GM21360 (cell line): ENCODE measurements at regions not wholly inside any gene's neighbourhood (a gene's known extent, or its start where the extent isn't known, plus 50 kb on each side); places are given as distances from the start of the nearest gene placed in this dataset.

Experiments
- ATAC-seq: cut with Tn5 transposase; IDR thresholded peaks from one replicate; pipeline ENCODE4 v1.9.1; 2021; ENCODE audit warnings: mild to moderate bottlenecking, moderate library complexity; ENCODE audit not compliant: unreplicated experiment

DNA sequence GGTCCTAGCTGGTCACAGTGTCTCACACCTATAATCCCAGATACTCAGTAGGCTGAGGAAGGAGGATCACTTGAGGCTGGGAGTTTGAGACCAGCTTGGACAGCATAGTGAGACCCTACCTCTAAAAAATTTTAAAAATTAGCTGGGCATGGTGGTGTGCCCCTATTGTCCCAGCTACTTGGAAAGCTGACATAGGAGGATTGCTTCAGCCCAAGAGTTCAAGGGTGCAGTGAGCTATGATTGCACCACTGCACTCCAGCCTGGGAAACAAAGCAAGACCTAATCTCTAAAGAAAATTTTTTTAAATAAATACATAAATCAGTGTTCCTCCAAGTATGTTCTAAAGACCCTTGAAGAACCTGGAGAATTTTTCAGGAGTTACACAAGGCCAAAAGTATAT is 50.6 kb upstream of the GNAO1 start:
- ATAC-seq = no peak

DNA sequence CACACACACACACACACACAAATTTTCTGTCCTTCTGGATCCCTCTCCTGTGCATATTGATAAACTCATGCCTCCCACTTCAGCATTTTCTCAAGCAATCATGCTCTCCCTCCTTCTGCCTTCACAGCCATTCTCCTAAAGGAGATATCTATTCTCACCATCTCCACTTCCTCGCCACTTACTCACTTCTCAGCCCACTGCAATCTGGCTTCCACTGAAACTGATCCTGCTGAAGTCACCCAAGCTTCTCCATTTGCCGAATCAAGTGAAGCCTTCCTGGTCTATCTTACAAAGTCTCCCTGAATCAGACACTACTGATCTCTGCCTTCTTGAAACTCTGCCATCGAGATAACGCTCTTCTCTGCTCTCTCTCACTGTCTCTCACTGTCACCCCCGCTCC is 54.0 kb upstream of the GNAO1 start:
- ATAC-seq = no peak

DNA sequence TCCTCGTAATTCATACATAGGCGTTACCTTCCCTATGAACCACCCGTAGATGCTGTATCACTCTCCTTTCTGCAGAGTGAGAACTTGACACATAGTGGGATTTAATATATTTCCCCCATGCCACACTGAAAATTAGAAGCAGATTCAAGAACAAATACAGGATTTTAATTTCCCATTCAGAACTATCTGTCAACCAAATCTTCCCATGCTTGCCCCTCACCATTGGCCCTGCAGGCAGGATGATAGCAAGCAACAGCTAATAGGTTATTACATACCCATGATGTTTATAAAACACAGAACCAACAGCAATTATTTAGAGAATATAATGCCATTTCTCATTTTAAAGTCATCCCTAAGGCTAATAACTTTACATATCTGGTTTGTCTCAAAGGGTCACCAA is 55.0 kb upstream of the GNAO1 start:
- ATAC-seq = no peak

DNA sequence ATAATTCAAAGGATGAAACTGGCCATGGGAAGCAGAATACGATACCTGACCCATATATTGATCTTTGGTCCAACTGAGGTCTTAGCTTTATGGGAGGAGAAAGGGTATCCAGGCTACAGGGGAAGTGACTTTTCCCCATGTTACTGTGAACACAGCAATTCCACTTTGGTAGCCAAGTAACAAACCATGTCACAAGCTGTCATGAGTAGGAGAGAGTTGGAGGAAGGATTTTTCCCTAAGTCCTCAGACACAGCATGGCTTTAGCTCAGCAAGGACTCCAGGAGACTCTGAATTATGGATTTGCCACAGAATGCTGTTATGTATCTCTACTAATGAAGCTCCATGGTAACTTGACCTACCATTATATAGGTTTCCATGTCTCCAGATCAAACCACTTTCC is 56.5 kb upstream of the GNAO1 start:
- ATAC-seq = no peak

DNA sequence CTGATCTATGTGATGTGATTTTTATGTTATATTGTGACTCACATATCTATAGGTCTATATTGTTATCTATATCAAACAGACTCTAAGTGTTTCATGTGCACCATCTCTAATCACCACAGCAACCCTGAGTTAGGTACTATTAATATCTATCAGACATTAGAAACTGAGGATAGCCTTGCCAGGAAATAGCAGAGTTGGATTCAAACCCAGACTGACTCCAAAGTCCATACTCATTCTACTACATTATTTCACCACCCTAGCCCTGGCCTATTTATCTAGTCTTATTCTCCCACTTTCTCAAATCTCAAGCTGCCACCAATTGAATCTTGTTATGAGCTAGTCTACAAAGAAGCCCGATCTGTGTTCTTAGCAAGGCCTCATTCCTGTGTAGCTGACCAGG is 65.4 kb upstream of the GNAO1 start:
- ATAC-seq = no peak

DNA sequence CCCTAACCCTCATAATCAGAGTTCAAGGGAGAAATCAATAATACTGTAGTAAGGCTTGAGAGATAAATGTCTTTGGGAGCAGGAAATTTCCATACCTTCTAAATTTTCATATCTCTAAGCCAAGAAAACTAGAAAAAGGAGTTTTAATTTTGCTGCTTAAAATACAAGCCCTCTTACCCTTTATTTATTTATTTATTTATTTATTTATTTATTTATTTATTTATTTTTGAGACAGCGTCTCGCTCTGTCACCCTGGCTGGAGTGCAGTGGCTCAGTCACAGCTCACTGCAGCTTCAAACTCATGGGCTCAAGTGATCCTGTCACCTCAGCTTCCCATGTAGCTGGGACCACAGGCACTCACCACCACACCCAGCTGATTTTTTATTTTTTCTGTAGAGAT is 69.0 kb upstream of the GNAO1 start:
- no peak for ATAC-seq

DNA sequence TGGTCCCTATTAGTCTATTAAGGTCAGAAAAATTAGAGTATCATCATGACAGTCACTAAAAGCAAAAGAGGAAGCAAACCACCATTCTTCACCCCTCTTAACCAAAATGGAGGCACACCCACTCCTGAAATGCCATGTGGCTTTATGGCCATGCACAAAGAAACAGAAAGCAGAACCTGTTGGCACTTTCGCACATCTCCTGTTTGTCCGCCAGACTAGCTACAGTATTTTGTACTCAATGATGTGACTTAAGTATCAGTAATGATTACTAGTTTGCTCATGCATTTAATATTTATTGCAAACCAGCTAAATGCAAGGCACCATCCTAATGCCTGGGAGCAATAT is 70.2 kb upstream of the GNAO1 start:
- no peak for ATAC-seq

DNA sequence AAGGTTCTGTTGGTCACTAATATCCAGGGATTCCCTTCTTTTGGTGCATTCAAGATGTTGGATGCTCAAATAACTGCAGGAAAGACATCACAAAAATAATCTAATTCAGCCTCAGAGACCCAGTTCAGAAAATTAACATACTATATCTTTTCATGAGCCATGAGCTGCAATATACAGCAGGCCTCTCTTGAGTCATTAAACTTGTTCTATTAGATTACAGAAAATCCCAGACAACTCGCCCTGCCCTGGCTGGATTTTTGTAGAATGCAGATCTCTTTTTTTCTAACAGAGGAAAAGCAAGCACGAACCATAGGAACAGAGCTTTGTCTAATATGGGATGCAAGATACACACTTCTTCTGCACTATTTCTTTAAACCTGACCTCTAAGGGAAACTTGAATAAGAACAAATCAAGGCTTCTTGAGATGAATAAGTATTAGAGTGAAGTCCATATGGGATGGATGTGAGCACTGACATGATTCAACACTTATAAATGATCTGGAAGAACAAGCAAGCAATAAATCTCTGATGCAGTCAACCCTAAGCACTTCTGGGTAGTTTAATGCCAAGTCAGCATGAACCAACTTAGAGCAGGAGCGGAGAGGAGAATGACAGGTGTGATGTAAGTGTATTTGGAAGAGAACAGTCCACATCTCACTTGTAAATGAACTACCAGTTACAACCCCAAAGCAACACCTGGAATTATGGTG is 70.7 kb upstream of the GNAO1 start:
- ATAC-seq = no peak

DNA sequence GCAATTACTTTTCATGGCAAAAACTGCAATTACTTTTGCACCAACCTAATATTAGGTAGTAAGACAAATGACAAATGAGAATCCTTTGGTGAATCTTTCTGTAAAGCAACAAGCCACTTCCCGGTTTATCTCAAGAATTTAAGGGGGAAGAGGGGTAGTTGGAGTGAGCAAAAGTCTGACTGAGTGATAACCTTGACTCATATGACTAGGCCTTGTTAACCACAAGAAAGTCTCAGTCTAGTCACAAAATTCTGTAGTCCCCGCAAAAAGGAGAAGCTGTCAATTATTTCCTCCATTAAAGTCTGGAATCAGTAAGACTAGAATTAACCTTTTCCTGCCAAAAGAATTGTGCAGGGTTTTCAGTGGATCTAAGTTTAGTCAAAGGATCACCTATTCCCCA is 72.2 kb upstream of the GNAO1 start:
- no peak for ATAC-seq

DNA sequence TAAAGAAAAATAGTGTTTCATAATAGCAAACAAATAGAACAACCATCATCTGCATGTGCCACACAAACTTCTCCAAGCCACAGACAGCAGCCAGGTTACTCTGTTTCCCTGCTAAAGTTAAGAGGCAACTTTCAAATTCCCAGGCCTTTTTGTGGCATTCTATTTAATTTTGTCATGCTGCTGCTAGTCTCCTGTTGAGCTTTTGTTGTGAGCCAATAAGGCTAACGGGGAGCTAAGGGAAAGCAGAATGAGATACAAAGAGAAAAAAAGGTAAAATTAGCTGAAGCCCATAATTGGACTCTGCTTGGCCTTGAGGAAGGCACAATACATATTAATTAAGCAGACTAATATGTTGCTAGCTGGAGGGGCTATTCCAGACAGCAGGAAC is 74.7 kb upstream of the GNAO1 start:
- ATAC-seq = no peak

DNA sequence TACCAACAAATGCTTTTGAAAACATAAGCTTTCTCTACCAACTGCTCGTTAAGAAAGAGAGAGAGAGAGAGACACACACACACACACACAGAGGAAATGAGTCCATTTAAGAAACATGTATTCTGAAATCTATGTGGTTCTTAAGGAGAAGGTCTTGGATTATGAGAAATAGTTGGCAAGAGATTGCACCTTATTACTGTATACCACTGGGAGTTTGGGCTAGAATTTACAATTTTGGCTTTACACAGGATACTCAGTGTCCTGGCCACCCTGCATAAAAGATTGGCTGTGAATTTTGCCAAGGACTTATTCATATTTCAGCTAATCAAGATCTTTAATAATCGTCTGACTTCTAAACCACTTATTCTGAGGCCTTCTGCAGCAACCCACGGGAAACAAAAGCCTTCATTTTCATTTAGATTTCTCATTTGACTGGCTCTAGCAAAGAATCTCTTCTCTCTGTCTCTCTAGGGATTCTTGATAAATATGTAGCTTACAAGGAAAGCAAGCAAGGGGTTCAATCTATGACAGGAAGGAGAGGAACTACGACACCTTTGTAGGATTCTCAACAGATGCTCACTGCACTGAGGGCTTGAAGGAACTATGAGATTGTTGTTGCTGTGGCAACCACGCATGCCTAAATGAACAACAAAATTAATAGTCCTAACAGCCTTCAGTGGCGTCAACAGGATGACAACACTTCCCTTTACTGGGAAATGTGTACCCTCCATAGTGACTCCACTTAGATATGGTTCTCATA is 75.3 kb upstream of the GNAO1 start:
- ATAC-seq = no peak

DNA sequence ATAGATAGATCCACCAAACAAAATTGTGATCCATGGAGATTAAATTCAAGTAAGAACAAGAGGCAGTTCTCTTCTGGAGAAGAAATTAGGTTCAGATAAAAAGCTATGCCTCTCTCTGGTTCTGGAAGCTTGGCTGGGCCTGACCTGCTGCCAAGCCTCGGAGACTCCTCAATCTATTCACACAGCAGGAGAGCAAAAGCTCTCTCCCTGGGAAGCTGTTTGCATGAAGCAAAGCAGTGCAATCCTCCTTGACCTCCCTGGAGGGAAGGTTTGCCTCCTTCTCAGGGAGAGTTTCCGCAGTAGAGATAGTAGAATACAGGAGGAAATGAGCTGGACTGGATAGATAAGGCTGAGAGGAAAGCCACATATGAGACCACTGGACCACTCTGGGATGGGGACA is 78.1 kb upstream of the GNAO1 start:
- no peak for ATAC-seq

DNA sequence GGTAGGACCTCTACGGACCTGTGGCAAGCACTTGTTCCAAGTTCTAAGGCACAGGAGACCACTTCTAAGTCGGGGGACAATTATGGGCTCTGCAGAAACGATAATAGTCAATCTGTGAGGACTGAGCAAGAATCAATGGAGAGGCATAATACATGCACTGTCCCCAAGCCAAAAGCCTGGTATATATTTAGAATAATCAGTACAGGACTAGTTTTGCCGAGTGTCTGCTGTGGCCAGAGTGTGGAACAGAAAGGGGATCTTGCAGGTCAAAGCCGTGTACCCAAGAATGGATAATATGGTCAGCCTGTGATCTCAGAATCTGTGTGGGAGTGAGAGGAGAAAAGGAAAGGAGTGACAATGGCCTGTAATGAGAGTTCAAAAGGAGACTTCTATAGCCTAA is 80.2 kb upstream of the GNAO1 start:
- ATAC-seq = no peak

DNA sequence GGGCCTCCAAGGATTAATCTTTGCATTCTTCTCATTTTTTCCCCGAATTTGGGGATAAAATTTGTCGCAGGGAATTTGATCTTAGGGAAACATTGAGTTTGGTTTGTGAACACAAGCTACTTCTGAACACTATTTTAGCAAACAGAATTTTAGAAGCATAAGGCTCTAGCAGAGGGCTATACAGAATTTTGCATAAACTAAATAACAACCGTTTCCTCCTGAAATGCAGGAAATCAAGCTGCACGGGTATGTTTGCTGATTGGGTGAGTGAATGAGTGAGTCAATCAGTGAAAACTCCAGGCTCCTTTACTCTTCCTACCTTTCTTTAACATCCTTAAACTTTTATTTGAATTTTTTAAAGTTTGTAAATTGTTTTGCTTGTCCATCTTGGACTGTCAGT is 81.3 kb upstream of the GNAO1 start:
- no peak for ATAC-seq

DNA sequence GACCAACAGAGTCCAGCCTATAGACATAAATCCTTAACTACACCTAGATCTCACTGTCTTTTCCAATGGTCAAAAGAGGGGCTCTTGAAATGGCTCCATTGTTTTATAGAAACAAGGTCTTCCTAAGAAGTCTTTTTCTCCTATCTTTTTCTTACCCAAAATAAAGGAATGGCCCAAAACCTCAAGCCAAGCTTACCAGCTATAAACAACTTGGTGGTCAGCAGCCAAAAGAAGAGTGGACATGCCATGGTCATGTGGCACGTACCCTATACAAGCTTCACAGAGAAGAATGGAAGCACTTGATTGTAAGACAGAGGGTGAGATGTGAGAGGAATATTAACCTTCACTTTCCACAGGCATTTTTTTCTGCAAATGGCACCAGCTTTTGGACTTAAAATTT is 82.1 kb upstream of the GNAO1 start:
- no peak for ATAC-seq

DNA sequence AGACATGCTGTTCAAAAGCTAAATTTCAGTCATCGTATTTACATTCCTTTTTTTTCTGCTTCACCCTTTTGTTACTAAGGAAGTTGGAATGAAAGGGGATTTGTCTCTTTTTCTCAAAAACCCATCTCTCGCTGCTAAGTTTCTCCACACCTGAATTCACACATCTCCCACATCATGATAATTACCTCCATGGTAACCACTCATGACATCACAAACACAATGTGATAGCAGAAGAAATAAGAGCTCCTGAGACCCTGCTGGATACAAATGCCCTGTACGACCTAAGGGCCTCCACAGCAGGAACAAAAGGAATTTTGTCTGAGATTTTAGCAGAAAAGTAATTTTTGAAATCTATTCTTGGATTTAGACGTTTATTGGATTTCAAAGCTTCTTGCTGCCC is 82.6 kb upstream of the GNAO1 start:
- ATAC-seq = no peak

DNA sequence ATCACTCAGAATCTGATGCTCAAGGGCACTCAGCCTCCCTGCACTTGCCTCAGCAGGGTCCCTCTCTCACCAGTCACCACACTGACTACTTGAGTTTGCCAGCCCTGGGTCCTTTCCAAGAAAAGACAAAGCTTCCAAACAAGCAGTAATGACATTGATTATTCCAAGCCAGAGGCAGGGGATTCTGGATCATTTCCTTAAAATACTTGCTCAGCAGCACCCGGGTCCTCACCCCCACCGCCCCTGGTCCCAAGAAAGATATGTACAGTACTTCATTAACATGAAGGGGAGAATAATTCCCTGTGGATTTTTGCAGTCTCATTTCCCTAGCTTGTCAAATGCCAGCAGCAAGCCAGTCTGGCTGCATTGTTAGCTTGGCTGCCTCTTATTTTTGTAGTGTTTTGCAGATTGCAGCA is 83.2 kb upstream of the GNAO1 start:
- no peak for ATAC-seq

DNA sequence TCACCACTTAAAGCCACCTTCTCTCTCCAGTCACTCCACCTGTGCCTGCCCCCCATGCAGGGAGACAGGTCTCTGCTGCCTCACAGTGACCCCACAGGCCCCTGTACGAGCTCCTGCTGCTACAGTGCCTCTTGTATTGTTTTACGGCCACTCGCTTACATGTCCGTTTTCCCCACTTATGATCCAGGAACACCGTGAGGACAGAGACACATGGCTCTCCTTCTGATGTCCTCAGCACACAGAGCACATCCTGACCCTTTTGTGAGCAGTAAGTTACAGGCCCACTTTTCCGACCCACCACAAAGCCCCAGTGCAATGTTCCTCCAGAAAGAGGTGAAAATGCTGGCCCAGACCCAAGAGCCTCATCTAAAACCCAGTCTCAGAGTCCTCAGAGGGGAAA is 84.8 kb upstream of the GNAO1 start:
- ATAC-seq = no peak

DNA sequence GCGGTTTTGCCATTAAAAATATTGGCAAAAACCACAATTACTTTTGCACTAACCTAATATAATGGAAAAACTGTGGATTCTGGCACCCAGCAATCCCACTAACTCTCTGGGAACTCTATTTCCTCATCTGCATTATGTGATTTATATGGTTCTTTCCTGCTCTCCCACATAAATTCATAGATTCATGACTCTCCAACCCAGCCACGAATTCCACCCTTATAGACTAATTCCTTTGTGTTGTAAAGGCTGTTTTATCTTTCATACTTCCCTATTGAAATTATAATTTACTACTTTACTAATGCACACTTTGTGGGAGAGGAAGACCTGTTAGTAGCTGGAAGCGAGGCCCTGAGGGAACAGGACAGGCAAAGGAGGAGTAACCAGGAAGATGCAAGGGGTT is 88.4 kb upstream of the GNAO1 start:
- no peak for ATAC-seq

DNA sequence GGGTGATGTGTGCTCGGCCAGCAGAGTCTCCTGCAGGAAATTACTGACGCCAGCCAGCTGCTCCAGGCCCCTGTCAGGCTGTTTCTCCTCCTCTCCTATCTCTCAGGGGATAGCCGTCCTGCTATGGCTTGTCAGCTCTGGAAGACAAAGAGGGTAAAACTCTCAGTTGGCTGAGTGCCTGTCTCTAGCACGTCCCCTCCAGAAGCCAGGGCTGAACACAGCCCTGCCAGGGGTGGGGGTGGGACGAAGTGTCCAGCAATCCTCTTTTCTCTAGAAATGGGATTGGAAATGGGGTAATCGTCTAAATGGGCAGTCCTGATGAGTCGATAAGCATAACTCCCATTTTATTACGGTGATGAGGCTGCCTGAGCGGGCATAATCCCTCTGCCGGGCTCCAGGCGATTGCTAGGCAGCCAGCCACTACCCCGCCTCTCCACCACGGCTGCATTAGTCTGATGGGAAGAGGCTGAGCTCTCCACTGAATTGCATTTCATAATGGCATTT is 89.1 kb upstream of the GNAO1 start:
- ATAC-seq = no peak

DNA sequence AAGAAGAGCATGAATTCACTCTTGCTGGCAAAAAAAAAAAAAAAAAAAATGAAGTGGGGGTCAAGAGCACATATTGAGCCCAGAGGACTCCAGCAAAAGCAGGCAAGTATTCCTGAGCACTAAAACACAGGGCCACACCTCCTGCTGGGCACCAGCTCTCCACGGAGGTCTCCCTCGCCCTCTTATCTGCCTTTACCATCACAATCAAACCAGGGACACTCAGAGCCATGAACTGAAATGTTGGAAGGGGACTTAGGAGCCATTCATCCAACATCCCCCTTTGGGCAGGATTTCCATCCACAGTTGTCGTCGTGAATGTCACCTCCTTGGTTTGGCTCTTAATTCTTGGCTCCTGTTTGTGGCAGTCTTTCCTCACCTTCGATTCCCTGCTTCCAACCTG is 89.8 kb upstream of the GNAO1 start:
- no peak for ATAC-seq

DNA sequence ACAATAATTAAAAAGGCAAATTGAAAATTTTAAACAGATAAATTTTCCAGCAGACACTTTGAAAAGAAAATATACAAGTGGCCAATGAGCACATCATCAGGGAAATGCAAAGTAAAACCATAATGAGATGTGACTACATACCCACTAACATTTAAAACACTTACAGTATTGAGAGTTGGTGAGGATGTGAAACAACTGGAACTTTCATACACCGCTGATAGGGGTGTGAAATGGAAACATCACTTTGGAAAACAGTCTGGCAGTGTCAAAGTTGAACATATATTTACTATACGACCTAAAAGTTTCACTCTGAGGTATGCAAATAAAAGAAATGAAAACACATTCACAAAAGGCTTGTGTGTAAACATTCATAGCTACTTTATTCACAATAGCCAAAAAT is 94.0 kb upstream of the GNAO1 start:
- ATAC-seq = no peak

DNA sequence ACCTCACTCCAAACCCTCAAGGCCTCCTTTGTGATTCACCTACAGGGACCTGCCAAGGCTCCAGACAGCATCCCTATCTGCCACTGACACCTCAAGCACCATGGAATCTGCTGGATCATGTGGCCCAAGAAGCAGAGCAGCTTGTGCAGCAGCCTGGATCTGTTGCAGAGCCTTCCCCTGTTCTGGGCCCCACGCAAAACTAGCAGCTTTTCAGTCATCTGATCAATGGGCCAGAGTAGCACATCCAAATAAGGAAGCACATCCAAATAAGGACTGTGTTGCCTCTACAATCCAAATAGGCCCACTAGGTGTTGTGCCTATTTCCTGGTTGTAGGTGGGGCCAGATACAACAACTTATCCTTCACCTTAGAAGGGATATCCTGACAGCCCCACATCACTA is 97.1 kb upstream of the GNAO1 start:
- no peak for ATAC-seq
